Activated T-cell treated with anti-CD3 and anti-CD28 coated beads for 24 hours (primary cell): ENCODE measurements at regions not wholly inside any gene's neighbourhood (a gene's known extent, or its start where the extent isn't known, plus 50 kb on each side); places are given as distances from the start of the nearest gene placed in this dataset.
"Not testable (repeated sequence)": the region's sequence is repeated elsewhere in the genome, so short reads cannot be mapped to it uniquely, and the experiment has no call there.

ENCODE experiments used
- DNase-seq: peaks from one replicate; pipeline ENCODE4 v3.0.0-alpha.2; 2020; ENCODE audit warnings: low read depth

- no peak for DNase-seq
Observed at GRCh38 chr2:175606010-175606841, 395.8 kb downstream of the LNPK start.

GRCh38 chr2:175605640-175606009 lies 396.4 kb downstream of the LNPK start:
- no peak for DNase-seq

GRCh38 chr2:175601969-175602368 lies 400.1 kb downstream of the LNPK start:
- no peak for DNase-seq

- DNase-seq, result no peak
Observed at GRCh38 chr2:175599966-175600831, 401.9 kb downstream of the LNPK start.

- no peak for DNase-seq
Observed at GRCh38 chr2:175597286-175597685, 404.8 kb downstream of the LNPK start.

GRCh38 chr2:175595139-175595538 lies 406.9 kb downstream of the LNPK start:
- DNase-seq, result no peak

- not testable (repeated sequence) for DNase-seq
Observed at GRCh38 chr2:175593686-175594525, 408.2 kb downstream of the LNPK start.

GRCh38 chr2:175588213-175588612 lies 406.7 kb upstream of the ATP5MC3 start:
- not testable (repeated sequence) for DNase-seq

GRCh38 chr2:175585496-175585895 lies 404.0 kb upstream of the ATP5MC3 start:
- DNase-seq, result no peak

GRCh38 chr2:175580652-175581051 lies 399.1 kb upstream of the ATP5MC3 start:
- DNase-seq, result no peak

GRCh38 chr2:175579646-175580045 lies 398.1 kb upstream of the ATP5MC3 start:
- DNase-seq, result no peak

- no peak for DNase-seq
Observed at GRCh38 chr2:175577368-175577970, 396.0 kb upstream of the ATP5MC3 start.

- no peak for DNase-seq
Observed at GRCh38 chr2:175576875-175577274, 395.4 kb upstream of the ATP5MC3 start.

GRCh38 chr2:175576270-175576669 lies 394.8 kb upstream of the ATP5MC3 start:
- no peak for DNase-seq

- no peak for DNase-seq
Observed at GRCh38 chr2:175575346-175576258, 394.1 kb upstream of the ATP5MC3 start.

GRCh38 chr2:175574069-175574468 lies 392.6 kb upstream of the ATP5MC3 start:
- DNase-seq, result no peak

- no peak for DNase-seq
Observed at GRCh38 chr2:175571078-175571653, 389.7 kb upstream of the ATP5MC3 start.

GRCh38 chr2:175568109-175568730 lies 386.7 kb upstream of the ATP5MC3 start:
- no peak for DNase-seq

- DNase-seq, result no peak
Observed at GRCh38 chr2:175567435-175568061, 386.0 kb upstream of the ATP5MC3 start.
